IPS-20b (cell line): ENCODE measurements at regions not wholly inside any gene's neighbourhood (a gene's known extent, or its start where the extent isn't known, plus 50 kb on each side); places are given as distances from the start of the nearest gene placed in this dataset.
"Not testable (repeated sequence)": the region's sequence is repeated elsewhere in the genome, so short reads cannot be mapped to it uniquely, and the experiment has no call there.

Source experiments
- H3K27ac ChIP-seq: one replicate; pipeline ENCODE4 v1.5.1; 2013; ENCODE audit warnings: low read length
- H3K27me3 ChIP-seq: 2 replicates; pipeline ENCODE4 v1.6.1; 2013; ENCODE audit warnings: mild to moderate bottlenecking, low read length, inconsistent platforms; ENCODE audit not compliant: insufficient read depth
- H3K36me3 ChIP-seq: 2 replicates; pipeline ENCODE4 v1.6.1; 2013; ENCODE audit warnings: low read depth, mild to moderate bottlenecking, inconsistent platforms, low read length, moderate library complexity; ENCODE audit not compliant: insufficient read depth
- H3K4me1 ChIP-seq: 2 replicates; pipeline ENCODE4 v1.6.1; 2013; ENCODE audit warnings: mild to moderate bottlenecking, control low read depth, inconsistent platforms, low read length, moderate library complexity; ENCODE audit not compliant: insufficient read depth
- H3K4me3 ChIP-seq: 2 replicates; pipeline ENCODE4 v1.5.1; 2013; ENCODE audit warnings: mild to moderate bottlenecking, low read length, inconsistent platforms
- H3K9ac ChIP-seq: 2 replicates; pipeline ENCODE4 v1.6.1; 2013; ENCODE audit warnings: low read depth, mild to moderate bottlenecking, inconsistent platforms, low read length, moderate library complexity
- H3K9me3 ChIP-seq: 2 replicates; pipeline ENCODE4 v1.6.1; 2013; ENCODE audit warnings: mild to moderate bottlenecking, low read depth, low read length, inconsistent platforms; ENCODE audit not compliant: insufficient read depth

DNA sequence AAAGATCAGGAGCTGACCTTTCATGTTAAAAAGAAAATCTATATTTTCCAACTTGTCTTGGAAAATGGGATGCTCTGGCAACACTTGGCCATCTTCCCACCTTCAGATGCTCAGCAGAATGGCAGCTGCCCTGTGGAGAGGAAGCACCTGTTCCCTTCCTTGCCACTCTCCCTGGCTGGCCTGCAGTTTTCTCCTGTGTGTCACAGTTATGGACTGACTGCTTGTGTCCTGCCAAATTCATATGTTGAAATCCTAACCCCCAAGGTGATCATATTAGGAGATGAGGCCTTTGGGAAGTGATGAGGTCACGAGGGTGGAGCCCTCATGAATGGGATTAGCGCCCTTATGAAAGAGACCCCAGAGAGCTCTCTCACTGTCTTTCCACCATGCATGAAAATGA, 97.0 kb upstream of the PLGLB2 start:
- not testable (repeated sequence) for H3K9ac ChIP-seq, H3K4me3 ChIP-seq, H3K4me1 ChIP-seq, H3K27me3 ChIP-seq, H3K36me3 ChIP-seq, H3K27ac ChIP-seq, H3K9me3 ChIP-seq

DNA sequence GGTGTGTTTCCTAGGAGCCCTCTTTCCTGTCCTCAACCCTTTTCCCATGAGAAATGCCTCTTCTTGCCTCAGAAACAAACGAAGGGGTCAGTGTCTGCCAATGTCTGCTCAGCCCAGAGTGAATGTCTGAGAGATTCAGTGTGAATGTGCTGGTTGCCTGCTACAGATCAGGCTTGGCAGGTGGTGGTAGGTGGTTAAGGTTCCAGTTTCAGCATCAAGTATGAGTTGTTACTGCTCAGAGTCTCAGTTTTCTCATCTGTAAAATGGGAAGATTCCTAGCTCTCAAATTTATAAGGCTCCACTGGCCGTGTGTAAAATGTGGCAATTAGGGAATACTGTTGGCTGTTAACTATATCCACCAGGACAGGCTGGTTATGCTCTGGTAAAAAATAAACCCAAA, 96.3 kb upstream of the PLGLB2 start:
- not testable (repeated sequence) for H3K9me3 ChIP-seq, H3K27me3 ChIP-seq, H3K4me1 ChIP-seq, H3K27ac ChIP-seq, H3K36me3 ChIP-seq, H3K4me3 ChIP-seq, H3K9ac ChIP-seq

DNA sequence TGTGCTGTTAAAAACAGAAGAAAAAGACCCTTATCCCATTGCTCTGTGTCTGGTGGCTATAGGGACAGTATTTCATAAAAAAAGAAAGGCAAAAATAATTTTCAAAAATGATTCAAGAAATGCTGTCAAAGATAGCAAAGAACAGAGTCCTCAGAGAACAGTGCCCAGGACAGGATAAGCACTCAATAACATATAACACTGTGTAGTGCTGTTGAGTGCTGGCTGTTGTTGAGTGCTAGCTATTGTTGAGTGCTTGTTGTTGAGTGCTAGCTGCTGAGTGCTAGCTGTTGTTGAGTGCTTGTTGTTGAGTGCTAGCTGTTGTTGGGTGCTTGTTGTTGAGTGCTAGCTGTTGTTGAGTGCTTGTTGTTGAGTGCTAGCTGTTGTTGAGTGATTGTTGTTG, 94.5 kb upstream of the PLGLB2 start:
- not testable (repeated sequence) for H3K9me3 ChIP-seq, H3K4me3 ChIP-seq, H3K36me3 ChIP-seq, H3K9ac ChIP-seq, H3K27me3 ChIP-seq, H3K27ac ChIP-seq, H3K4me1 ChIP-seq

DNA sequence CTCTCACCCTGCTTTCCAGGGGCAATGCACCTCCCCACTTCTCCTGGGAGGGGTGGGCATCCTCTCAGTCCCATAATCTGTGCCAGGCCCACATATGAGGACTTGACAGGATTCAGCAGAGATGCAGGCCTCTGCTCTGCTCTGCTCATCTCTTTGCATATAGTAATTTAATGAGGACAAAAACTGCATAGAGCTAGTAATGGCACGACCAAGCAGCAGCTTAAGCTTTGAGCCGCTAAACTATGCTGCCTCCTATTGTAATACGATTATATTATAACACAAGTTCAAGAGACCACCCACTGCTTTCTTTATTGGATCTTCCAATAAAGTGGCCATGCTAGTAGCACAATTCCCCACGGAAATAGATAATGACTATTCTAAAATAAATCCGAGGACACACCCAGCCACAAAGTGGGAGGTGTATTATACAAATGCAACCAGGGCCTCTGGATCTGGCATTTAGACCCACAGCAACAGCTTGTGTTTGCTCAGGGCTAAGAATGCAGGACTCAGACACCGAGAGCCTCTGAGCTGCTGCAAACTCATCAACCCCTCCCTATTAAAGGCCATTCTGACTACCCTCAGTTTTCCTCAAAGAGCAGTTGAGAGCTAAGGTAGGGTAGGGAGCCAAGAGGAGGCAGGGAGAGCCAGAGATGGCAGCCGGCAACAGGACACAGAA, 93.6 kb upstream of the PLGLB2 start:
- H3K4me1 ChIP-seq, H3K9me3 ChIP-seq, H3K36me3 ChIP-seq, H3K9ac ChIP-seq, H3K27me3 ChIP-seq, H3K4me3 ChIP-seq, H3K27ac ChIP-seq: not testable (repeated sequence)

DNA sequence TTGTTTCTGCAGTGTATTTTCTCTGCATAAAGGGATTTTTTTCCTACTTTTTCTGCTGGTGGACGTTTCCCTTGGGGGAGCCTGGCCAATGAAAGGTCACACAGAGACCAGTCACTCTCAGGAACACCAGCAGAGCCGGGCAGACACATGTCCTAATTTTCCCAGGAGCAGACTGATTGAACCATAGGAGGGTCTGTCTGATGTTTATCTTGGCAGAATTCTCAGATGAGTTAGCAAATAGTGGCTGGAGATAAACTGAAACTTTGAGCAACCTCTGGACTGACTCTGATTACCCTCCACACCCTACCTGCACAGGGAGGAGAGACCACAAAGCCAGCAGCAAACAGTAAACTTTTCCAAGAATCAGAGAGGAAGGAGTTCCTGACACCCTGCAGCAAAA, 90.0 kb upstream of the PLGLB2 start:
- H3K27me3 ChIP-seq, H3K9me3 ChIP-seq, H3K4me1 ChIP-seq, H3K36me3 ChIP-seq, H3K9ac ChIP-seq, H3K4me3 ChIP-seq, H3K27ac ChIP-seq: not testable (repeated sequence)

DNA sequence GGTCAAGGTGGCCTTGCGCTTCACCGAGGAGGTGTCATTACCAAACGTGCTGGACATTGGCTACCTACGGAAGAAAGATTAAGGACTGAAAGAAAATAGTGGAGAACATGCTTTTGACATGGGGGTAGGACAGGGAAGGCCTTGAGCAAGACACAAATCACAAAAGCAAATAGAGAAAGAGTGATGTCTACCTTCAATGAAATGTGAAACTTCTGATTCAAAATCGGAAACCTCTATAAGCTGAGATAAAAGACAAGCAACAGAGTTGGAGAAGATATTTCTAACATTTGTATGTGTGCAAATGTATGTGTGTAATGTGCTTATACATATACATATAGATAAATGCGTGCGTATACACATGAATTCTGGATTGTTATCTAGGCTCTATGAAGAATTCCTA, 89.5 kb upstream of the PLGLB2 start:
- H3K9ac ChIP-seq, H3K36me3 ChIP-seq, H3K9me3 ChIP-seq, H3K4me3 ChIP-seq, H3K27me3 ChIP-seq, H3K27ac ChIP-seq, H3K4me1 ChIP-seq: not testable (repeated sequence)

DNA sequence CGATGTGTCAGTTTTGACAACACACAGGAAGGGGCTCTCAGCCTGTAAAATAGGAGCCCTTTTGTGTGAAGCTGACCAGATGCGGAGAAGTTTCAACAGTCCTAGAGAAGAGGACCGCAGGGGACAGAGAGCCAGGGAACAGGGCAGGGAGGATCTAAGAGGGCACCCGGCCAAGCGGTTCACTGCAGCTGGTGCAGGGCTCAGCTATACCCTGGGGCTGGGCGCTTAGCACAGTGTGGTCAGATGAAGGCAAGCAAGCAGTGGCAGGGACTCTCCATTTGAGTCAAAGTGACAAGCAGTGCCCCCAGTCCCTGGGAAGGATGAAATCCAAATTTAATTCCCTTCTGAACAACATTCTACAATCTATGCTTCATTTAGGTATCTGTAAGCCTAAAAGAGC, 88.9 kb upstream of the PLGLB2 start:
- H3K27me3 ChIP-seq, H3K9ac ChIP-seq, H3K4me3 ChIP-seq, H3K9me3 ChIP-seq, H3K36me3 ChIP-seq, H3K4me1 ChIP-seq, H3K27ac ChIP-seq: not testable (repeated sequence)

DNA sequence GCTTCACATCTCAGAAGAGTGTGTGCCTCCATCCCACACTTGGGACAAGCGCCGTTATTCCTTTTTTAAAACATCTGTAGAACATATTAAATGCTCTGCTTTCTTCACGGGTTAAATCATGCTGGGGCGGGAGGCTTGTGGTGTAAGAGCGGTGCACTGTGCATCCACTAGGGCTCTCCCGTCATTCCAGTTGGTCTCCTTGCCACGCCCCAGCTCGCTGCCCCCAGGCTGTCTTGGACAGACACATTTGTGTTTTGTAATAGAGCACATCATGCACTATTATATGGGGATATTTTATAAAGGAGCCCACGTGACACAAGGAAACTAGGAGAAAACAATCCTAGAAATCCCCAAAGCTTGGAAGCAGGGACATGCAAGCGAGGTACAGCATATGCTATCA, 87.7 kb upstream of the PLGLB2 start:
- not testable (repeated sequence) for H3K27ac ChIP-seq, H3K4me3 ChIP-seq, H3K9me3 ChIP-seq

DNA sequence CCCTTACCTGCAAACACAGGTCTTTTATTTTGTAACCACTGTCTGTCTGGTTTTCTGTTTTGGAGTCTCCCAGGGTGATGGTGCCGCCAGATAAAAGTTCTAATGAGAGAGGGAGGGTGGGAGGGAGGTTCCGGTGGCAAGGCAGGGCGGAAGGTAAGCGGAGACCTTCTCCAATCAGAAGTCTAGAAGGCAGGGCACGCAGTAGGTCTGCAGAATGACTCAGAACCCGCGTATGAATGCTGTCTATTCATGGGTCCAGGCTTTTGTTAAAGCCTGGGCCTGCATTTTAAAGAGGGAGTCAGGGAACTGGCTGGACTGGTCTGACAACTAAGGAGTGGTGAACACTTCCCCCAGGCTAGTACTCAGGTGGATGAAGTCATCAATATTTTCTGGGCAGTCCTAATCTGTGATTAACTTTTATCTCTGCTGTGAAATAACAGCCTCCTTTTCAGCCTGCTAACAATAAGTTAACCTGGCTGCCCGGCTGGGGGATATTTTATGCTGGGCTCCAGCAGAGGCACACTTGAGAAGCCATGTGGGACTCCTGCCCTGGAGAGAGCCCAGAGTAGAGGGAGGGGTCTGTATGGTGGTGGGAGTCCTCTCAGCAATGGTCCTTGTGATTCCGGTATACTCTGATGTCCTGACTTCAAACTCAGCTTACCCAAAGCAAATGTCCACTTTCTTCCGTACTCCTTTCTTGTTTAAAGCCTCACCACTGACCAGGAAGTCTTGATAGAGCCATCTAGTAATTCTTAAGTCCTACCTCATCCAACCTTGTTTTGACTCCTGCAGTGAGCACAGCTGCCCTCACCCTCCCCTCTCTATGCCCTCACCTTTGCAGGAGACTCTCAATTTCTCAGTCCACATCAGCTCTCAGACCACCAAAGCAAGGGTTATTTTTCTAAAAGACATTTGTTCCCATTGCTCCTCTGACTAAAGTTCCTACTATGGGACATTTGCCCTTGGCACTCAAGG, 85.3 kb upstream of the PLGLB2 start:
- H3K36me3 ChIP-seq, H3K9me3 ChIP-seq, H3K4me1 ChIP-seq, H3K9ac ChIP-seq, H3K27ac ChIP-seq, H3K4me3 ChIP-seq, H3K27me3 ChIP-seq: not testable (repeated sequence)

More for the DNA sequence above, 87.7 kb upstream of the PLGLB2 start:
- not testable (repeated sequence) for H3K27me3 ChIP-seq, H3K4me1 ChIP-seq, H3K9ac ChIP-seq, H3K36me3 ChIP-seq

DNA sequence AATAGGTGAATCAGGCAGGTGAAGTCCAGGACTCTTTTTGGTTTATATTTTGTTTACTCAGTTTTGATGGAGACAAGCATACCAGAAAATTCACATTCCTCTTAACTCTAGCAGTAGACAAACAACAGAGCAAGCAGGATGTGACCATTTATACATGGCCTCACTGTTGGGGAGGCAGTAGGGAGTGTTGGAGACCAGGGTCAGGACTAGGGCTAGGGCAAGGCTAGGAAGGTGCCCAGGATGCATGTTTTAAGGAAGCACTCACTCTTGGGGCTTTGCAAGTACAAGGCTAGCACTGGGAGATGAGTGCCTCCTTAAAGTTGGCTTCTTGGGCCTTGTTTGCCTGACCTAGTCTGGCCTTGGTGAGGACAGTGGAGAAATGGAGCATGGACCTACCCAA, 84.5 kb upstream of the PLGLB2 start:
- not testable (repeated sequence) for H3K4me3 ChIP-seq, H3K36me3 ChIP-seq, H3K27ac ChIP-seq, H3K27me3 ChIP-seq, H3K9ac ChIP-seq, H3K4me1 ChIP-seq, H3K9me3 ChIP-seq

DNA sequence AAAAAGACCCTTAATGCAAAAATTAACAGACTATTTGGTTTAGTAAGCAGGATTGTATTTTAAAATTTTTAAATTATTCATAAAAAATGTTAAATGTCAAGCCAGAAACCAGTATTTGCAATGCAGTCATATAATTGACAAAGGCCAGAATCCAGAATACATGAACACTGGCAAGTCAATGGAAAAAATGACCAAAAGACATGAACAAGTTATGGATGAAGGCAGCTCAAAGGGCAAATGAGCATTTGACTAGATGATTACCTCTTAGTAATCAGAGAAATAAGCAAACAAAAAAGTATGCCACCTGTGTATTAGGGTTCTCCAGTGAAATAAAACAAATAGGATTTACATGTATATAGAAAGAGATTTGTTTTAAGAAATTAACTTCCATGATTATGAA, 80.9 kb upstream of the PLGLB2 start:
- not testable (repeated sequence) for H3K4me3 ChIP-seq, H3K9ac ChIP-seq, H3K27ac ChIP-seq, H3K36me3 ChIP-seq, H3K9me3 ChIP-seq, H3K4me1 ChIP-seq, H3K27me3 ChIP-seq

DNA sequence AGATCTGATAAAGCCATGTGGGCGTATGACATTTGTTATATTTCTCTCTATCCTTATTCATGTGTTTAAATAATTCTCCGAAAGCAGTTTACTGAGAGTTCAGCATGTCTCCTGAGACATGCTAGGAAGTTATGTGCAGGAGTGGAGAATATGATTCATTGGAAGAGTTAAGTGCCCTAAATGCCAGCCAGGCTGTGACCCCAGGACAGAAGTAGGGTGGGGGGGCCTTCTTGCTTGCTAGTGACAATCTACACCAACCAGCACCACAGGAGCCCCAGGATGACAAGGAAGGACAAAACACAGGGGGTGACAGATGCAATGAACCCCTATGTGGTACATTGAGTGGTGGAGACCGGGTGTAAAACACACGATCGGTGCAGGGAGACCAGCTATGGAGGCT, 79.5 kb upstream of the PLGLB2 start:
- H3K4me3 ChIP-seq, H3K9me3 ChIP-seq, H3K27ac ChIP-seq, H3K9ac ChIP-seq, H3K27me3 ChIP-seq, H3K36me3 ChIP-seq, H3K4me1 ChIP-seq: not testable (repeated sequence)
